ENCODE measurements at regions not wholly inside any gene's neighbourhood (a gene's known extent, or its start where the extent isn't known, plus 50 kb on each side); places are given as distances from the start of the nearest gene placed in this dataset.

GRCh38 chr18:77393519-77393918 lies 143.9 kb downstream of the GALR1 start:
- TF ChIP-seq PATZ1 (CRISPR knock-in tag; IDR thresholded peaks at IDR 0.05; ENCODE audit: borderline replicate concordance), result no peak
- no peak for TF ChIP-seq CREB5 (CRISPR knock-in tag; IDR thresholded peaks at IDR 0.05; ENCODE audit: low read depth)
- no peak for TF ChIP-seq ISL1 (CRISPR knock-in tag; IDR thresholded peaks at IDR 0.05)
- TF ChIP-seq POU6F1 (CRISPR knock-in tag; IDR thresholded peaks at IDR 0.05; ENCODE audit: borderline replicate concordance, low read depth), result no peak
- no peak for TF ChIP-seq CSRNP3 (CRISPR knock-in tag; IDR thresholded peaks at IDR 0.05)
- TF ChIP-seq RARB (CRISPR knock-in tag; IDR thresholded peaks at IDR 0.05), result no peak
- TF ChIP-seq PPARA (CRISPR knock-in tag; IDR thresholded peaks at IDR 0.05; ENCODE audit: borderline replicate concordance), result no peak
- TF ChIP-seq ARNTL (CRISPR knock-in tag; IDR thresholded peaks at IDR 0.05; ENCODE audit: borderline replicate concordance, low read depth), result no peak
- no peak for TF ChIP-seq BACH2 (CRISPR knock-in tag; IDR thresholded peaks at IDR 0.05; ENCODE audit: borderline replicate concordance)
- TF ChIP-seq ZFP3 (CRISPR knock-in tag; IDR thresholded peaks at IDR 0.05), result no peak
- no peak for TF ChIP-seq ZFP30 (CRISPR knock-in tag; IDR thresholded peaks at IDR 0.05)
